Right lobe of liver (tissue), 6 donors: ENCODE measurements at regions not wholly inside any gene's neighbourhood (a gene's known extent, or its start where the extent isn't known, plus 50 kb on each side); places are given as distances from the start of the nearest gene placed in this dataset.

Experiments used
- ATAC-seq, 4 donors: fragments of 200-7000 bp; cut with Tn5 transposase; one replicate each; pipeline ENCODE4 v1.9.1; 2020; ENCODE audit warnings: mild to moderate bottlenecking in 4 of 4, moderate library complexity in 4 of 4
- DNase-seq, 3 donors: peaks; one replicate each; pipeline ENCODE4 v3.0.0-alpha.2; 2020
- H3K27ac ChIP-seq, 3 donors: fragments of 200-600 bp; one replicate each; pipeline ENCODE4 v1.8.0; 2022
- H3K27me3 ChIP-seq, 2 donors: fragments of 200-600 bp; one replicate each; pipeline ENCODE4 v1.8.0; 2022
- H3K36me3 ChIP-seq, 4 donors: fragments of 200-600 bp; sonication (generic) in 1 of 4; one replicate each; pipeline versions ENCODE4 v1.5.1 to v1.8.0; 2017 to 2022; ENCODE audit warnings: control low read depth in 1 of 4
- H3K4me1 ChIP-seq, 4 donors: fragments of 200-600 bp; sonication (generic) in 1 of 4; one replicate each; pipeline versions ENCODE4 v1.5.1 to v1.8.0; 2017 to 2022; ENCODE audit warnings: control low read depth in 1 of 4
- H3K4me3 ChIP-seq, 3 donors: fragments of 200-600 bp; one replicate each; pipeline ENCODE4 v1.8.0; 2022
- H3K9me3 ChIP-seq, 4 donors: fragments of 200-600 bp; sonication (generic) in 1 of 4; one replicate each; pipeline versions ENCODE4 v1.5.1 to v1.8.0; 2017 to 2022; ENCODE audit warnings: control low read depth in 1 of 4
- POLR2A ChIP-seq: fragments of 450-650 bp; IDR thresholded peaks from one replicate; pipeline ENCODE4 v1.6.1; 2017; ENCODE audit warnings: antibody characterized with exemption, mild to moderate bottlenecking
- WGBS: methylation state at CpG from one replicate; pipeline ENCODE4 v1.1.6; 2018; ENCODE audit warnings: low coverage, low lambda C conversion rate; ENCODE audit not compliant: insufficient coverage; ENCODE audit errors: missing lambda C conversion rate; 5-methylcytosine and 5-hydroxymethylcytosine counted together
- intact Hi-C, 2 donors: fragments of 100-400 bp; cut with DNase I; formaldehyde crosslinking; loops; one replicate each; pipeline versions ENCODE4 v1.11.2 to v1.14.1; 2022
- TF ChIP-seq, protein P1 (sequence below), 4 donors: fragments of 200-600 bp in 3 of 4; fragments of 450-650 bp in 1 of 4; IDR thresholded peaks; one replicate each; pipeline versions ENCODE4 v1.5.1 to v1.8.0; 2016 to 2022; ENCODE audit warnings: antibody characterized with exemption in 4 of 4, mild to moderate bottlenecking in 2 of 4
- donor health status: DM: no; HTN: yes; CAD: no.
- donor health status: DM: no; HTN: no; CAD: no.
- donor health status: DM: no; HTN: no; CAD: no.
- donor health status: DM: no; HTN: yes; CAD: no.
- donor health status: DM: no; HTN: yes; CAD: no.

DNA sequence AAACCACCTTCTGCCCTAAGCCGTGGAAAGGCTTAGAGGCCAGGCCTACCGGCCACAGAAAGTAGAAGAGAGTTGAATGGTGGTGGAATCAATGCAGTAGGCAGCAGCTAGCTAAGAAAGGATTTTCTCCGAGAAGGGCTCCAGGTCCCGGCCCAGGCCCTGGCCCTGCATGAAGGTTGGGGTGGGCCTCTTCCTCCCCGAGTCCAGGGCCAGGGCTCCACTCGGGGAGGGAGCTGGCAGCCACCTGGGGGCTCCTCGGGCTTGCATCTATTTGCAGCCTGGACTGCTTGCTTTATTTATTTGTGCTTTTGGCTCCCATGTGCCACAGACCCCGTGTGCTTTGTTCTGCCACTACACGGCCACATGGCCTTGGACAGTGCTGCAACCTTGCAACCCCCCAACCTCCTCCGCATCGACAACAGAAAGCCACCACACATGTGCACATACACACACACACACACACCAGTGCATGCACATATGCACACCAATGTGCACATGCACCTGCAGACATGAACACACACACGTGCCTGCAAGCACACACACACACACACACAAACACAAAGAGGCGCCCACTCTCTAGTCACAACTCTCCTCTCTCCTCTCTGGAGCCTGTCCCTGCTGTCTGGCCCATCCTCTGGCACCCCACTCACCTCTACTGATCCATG lies 96.4 kb upstream of the TNRC6C start:
- no peaks in the 10 kb centered on the region for H3K36me3 ChIP-seq
- WGBS = 90% methylated on average over 3 of the region's 13 CpGs
- H3K4me1 ChIP-seq = no peaks in the 10 kb centered on the region
- DNase-seq (peak in 2 of 3 donors; percentile 3 to 26), ATAC-seq (no peak)
- H3K27ac ChIP-seq = no peak overlapping the region
- no peaks in the 10 kb centered on the region for H3K27me3 ChIP-seq
- H3K4me3 ChIP-seq = no peak overlapping the region
- intact Hi-C loops = no loop called here
- H3K9me3 ChIP-seq = no peaks in the 10 kb centered on the region
- no peak for TF ChIP-seq POLR2A

DNA sequence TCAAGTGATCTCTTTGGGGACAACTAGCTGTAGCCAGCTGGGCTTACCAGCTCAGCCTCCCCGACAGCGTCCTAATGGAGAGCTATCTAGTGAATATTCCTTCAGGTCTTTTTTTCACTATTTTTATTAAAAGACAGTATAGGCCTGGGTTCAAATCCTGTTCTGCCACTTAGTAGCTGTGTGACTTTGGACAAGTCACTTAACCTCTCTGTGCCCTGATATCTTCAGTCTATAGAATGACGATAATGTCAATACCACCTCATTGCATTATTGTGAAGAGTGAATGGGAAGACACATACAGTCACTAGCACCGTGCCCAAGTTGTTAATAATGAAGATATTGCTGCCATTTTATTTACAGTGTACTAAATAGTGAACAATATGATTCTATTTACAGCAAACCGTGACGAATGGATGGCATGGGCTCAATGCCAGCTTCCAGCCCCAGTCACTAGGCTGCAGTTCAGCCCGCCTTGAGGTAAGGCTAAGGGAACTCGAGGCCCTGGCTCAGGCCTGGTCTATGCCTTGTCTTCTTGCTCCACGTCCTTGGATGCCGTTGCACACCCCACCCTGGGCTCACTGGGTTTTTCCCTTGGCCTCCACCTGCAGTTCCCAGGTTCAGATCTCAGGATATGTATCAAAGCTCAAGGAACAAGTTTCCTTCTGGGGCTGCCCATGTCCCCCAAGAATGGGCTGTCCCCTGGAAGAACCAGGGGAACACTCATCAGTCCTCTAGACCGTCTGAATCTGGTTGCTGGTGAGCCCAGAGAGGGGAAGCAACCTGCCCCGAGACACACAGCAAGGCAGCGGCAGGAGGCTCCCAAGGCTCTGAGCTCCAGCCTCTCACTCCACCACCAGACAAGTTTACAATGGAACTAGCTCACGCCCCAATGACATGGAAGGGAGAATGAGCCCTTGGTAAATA lies 95.4 kb upstream of the TNRC6C start:
- H3K27ac ChIP-seq = no peak overlapping the region

DNA sequence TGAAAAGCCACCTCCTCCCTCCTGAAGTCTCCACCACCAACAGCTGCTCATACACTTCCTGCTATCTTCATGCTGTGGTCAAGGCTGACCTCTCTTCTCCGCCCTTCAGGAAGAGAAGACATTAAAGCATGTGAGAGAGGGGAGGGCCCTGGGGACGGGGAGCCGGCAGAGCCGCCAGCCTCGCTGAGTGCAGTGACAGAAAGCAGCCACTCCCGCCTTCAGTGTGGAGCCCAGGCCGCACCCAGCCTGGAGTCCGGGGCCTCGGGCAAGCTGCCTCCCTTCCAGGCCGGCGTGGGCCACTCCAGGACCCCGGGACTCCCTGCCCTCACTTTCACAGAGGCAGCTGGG lies 94.7 kb upstream of the TNRC6C start:
- TF ChIP-seq, protein P1, sequence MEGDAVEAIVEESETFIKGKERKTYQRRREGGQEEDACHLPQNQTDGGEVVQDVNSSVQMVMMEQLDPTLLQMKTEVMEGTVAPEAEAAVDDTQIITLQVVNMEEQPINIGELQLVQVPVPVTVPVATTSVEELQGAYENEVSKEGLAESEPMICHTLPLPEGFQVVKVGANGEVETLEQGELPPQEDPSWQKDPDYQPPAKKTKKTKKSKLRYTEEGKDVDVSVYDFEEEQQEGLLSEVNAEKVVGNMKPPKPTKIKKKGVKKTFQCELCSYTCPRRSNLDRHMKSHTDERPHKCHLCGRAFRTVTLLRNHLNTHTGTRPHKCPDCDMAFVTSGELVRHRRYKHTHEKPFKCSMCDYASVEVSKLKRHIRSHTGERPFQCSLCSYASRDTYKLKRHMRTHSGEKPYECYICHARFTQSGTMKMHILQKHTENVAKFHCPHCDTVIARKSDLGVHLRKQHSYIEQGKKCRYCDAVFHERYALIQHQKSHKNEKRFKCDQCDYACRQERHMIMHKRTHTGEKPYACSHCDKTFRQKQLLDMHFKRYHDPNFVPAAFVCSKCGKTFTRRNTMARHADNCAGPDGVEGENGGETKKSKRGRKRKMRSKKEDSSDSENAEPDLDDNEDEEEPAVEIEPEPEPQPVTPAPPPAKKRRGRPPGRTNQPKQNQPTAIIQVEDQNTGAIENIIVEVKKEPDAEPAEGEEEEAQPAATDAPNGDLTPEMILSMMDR (IDR thresholded peaks at IDR 0.05) = no peak
- no peak for TF ChIP-seq POLR2A
- H3K4me3 ChIP-seq = no peak overlapping the region
- ATAC-seq = peak; percentile 32 to 64 (median 48)
- H3K4me1 ChIP-seq = no peaks in the 10 kb centered on the region
- WGBS = 8% methylated on average over 2 of the region's 12 CpGs
- H3K36me3 ChIP-seq = no peaks in the 10 kb centered on the region
- H3K9me3 ChIP-seq = no peaks in the 10 kb centered on the region
- no peak overlapping the region for H3K27ac ChIP-seq
- DNase-seq = no peak
- intact Hi-C loops = no loop called here
- no peaks in the 10 kb centered on the region for H3K27me3 ChIP-seq

More for the DNA sequence above, 95.4 kb upstream of the TNRC6C start:
- no peaks in the 10 kb centered on the region for H3K4me1 ChIP-seq
- ATAC-seq (no peak), DNase-seq (peak in 2 of 3 donors; percentile 7 to 36)
- intact Hi-C loops = no loop called here
- H3K4me3 ChIP-seq = no peak overlapping the region
- no peaks in the 10 kb centered on the region for H3K27me3 ChIP-seq
- no peaks in the 10 kb centered on the region for H3K9me3 ChIP-seq
- 70% methylated on average over 11 of the region's 14 CpGs for WGBS
- no peaks in the 10 kb centered on the region for H3K36me3 ChIP-seq
- TF ChIP-seq POLR2A = no peak
- TF ChIP-seq, protein P1 (IDR thresholded peaks at IDR 0.05) = no peak

DNA sequence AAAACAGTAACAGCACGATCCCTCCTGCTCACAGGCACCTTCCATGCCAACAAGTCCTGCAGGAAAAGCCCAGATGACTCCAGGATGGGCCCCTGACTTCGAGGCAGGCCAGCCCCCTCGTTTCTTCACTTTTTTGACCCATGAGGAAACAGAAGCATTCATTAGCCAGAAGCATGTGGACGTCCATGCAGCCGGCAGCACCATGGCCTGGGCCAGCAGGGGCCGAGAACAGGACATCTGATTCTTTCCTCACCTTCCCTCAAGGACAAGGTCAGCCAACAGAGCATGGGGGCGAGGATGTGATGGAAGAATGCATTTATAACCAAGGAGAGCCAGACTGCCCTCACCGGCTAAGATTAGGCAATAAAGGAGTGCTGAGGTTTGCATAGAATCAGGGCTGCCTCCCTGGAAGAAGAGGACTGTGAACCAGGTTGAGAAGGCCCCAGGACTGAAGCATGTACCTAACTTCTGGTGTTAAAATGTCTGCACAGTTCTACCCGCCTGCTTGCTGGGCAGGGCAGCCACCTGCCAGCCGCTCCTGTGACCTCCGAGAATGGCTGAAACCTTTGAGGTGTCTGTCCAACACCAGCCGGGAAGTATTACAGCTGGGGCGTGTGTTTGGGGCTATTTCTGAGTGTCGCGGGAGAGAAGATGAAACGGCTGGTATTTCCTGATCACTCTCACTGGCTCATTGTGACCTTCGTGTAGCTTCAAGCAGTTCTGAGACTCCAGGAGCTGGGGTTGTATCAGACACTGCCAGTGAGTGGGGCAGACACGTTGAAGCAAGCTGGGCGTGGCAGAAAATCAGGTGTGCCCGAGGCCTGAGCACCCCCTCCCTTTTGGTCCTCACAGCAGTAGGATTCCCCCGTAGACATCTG lies 94.0 kb upstream of the TNRC6C start:
- TF ChIP-seq, protein P1 (IDR thresholded peaks at IDR 0.05) = no peak
- no peak for TF ChIP-seq POLR2A
- Histone ChIP-seq H3K9me3 (no peaks in the 10 kb centered on the region), H3K27me3 (no peaks in the 10 kb centered on the region), H3K27ac (no peak overlapping the region), H3K4me3 (no peak overlapping the region), H3K4me1 (no peaks in the 10 kb centered on the region), H3K36me3 (no peaks in the 10 kb centered on the region)
- ATAC-seq (no peak), DNase-seq (peak in 2 of 3 donors; percentile 5 to 37)
- intact Hi-C loops = no loop called here
- WGBS = 52% methylated on average over 13 of the region's 21 CpGs
